ENCODE measurements at regions not wholly inside any gene's neighbourhood (a gene's known extent, or its start where the extent isn't known, plus 50 kb on each side); places are given as distances from the start of the nearest gene placed in this dataset.

DNA sequence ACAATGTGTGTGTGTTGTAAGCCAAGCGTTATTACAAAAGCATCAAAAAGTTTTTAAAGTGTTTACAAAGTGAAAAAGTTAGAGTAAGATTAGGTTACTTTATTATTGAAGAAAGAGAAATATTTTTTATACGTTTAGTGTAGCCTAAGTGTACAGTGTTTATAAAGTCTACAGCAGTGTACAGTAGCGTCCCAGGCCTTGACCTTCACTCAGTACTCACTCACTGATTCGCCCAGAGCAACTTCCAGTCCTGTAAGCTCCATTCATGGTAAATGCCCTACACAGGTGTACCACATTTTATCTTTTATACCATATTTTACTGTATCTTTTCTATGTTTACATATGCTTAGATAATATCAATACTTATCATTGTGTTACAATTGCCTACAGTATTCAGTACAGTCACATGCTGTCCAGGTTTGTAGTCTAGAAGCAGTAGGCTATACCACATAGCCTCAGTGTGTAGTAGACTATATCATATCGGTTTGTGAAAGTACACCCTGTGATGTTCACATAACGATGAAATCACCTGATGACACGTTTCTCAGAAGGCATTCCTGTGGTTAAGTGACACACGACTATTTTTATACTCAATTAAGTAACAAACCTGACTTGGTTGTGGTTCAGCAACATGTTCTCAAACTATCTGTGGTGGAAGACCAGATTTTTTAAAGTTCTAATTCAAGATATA lies 152.0 kb upstream of the EDNRA start:
- H3K4me1 ChIP-seq = peaks cover 0 to 35% (median 15%) of the 10 kb centered on the region in 9 donors
- no peak overlapping the region for H3K4me3 ChIP-seq
- intact Hi-C loops (cut with DNase I) = loop anchor here in 2 of 10 donors (5.0 to 10.0 kb wide), 3 partner anchors 153 to 167 kb away; partner anchors contain the start of gene EDNRA (in 1 of the 2)
- no peaks in the 10 kb centered on the region for H3K36me3 ChIP-seq
- peak overlapping the region in 5 of 10 donors; percentile 7 to 65 (median 55) for H3K27ac ChIP-seq
- ATAC-seq (peak in 6 of 8 donors; percentile 32 to 82 (median 56)), DNase-seq (no peak)
- no peaks in the 10 kb centered on the region for H3K27me3 ChIP-seq
- WGBS, 2 donors = 60 to 68% methylated on average over 8 of the region's 8 CpGs
- TF ChIP-seq, protein P1, sequence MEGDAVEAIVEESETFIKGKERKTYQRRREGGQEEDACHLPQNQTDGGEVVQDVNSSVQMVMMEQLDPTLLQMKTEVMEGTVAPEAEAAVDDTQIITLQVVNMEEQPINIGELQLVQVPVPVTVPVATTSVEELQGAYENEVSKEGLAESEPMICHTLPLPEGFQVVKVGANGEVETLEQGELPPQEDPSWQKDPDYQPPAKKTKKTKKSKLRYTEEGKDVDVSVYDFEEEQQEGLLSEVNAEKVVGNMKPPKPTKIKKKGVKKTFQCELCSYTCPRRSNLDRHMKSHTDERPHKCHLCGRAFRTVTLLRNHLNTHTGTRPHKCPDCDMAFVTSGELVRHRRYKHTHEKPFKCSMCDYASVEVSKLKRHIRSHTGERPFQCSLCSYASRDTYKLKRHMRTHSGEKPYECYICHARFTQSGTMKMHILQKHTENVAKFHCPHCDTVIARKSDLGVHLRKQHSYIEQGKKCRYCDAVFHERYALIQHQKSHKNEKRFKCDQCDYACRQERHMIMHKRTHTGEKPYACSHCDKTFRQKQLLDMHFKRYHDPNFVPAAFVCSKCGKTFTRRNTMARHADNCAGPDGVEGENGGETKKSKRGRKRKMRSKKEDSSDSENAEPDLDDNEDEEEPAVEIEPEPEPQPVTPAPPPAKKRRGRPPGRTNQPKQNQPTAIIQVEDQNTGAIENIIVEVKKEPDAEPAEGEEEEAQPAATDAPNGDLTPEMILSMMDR (IDR thresholded peaks at IDR 0.05) = no peak
- no peaks in the 10 kb centered on the region for H3K9me3 ChIP-seq

DNA sequence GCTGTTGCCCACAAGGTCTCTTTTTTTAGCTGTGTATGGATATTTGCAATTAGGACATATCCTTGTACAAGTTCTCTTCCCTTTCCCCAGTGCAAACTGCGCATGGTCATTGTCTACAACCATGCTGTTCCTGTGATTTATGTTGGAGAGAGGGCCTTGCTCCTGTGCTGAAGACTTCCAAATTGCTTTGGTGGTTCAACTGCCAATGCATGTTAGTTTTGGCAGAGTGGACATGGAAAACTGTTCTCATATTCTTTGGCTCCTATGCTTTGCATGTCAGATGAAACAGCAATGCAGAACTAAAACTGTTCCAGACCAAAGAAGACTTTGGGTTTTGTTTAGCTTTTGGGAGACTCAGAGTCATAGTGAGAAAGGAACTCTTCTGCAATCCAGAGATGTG lies 148.8 kb upstream of the EDNRA start:
- intact Hi-C loops (cut with DNase I) = no loop called here
- peaks cover 0 to 38% (median 13%) of the 10 kb centered on the region in 9 donors for H3K4me1 ChIP-seq
- H3K9me3 ChIP-seq = no peaks in the 10 kb centered on the region
- DNase-seq = peak in 1 of 2 donors; percentile 10
- 72 to 82% methylated on average over 1 of the region's 1 CpG for WGBS, 2 donors
- H3K4me3 ChIP-seq = no peak overlapping the region
- ATAC-seq = no peak
- TF ChIP-seq, protein P1 (IDR thresholded peaks at IDR 0.05) = no peak
- H3K27ac ChIP-seq = peak overlapping the region in 1 of 10 donors; percentile 27
- H3K27me3 ChIP-seq = no peaks in the 10 kb centered on the region
- no peaks in the 10 kb centered on the region for H3K36me3 ChIP-seq

DNA sequence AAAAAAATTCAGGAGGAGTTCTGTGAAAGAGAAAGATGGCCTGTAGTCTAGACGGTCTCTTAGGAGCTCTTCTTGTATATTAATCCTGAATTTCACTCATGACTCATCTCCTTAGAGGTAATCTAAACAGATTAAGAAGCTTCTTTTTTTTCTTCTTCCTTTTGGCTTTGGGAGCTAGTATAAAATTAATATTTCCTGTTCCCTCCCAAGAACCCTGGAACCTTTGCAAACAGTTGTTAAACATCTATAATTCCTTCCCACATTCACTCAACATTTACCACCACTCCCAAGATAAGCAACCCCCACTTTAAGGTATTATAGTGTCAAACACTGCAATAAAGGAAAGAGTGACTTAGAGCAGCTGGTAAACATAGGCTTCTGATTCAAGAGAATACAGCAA lies 146.4 kb upstream of the EDNRA start:
- TF ChIP-seq, protein P1 (IDR thresholded peaks at IDR 0.05) = no peak
- no peaks in the 10 kb centered on the region for H3K27me3 ChIP-seq
- DNase-seq (no peak), ATAC-seq (peak in 6 of 8 donors; percentile 27 to 81 (median 42))
- peak overlapping the region in 3 of 10 donors; percentile 25 to 61 (median 37) for H3K27ac ChIP-seq
- 31 to 57% methylated on average over 1 of the region's 1 CpG for WGBS, 2 donors
- H3K4me1 ChIP-seq = peaks cover 0 to 15% (median 0%) of the 10 kb centered on the region in 9 donors
- H3K9me3 ChIP-seq = no peaks in the 10 kb centered on the region
- H3K4me3 ChIP-seq = no peak overlapping the region
- intact Hi-C loops (cut with DNase I) = no loop called here
- no peaks in the 10 kb centered on the region for H3K36me3 ChIP-seq

DNA sequence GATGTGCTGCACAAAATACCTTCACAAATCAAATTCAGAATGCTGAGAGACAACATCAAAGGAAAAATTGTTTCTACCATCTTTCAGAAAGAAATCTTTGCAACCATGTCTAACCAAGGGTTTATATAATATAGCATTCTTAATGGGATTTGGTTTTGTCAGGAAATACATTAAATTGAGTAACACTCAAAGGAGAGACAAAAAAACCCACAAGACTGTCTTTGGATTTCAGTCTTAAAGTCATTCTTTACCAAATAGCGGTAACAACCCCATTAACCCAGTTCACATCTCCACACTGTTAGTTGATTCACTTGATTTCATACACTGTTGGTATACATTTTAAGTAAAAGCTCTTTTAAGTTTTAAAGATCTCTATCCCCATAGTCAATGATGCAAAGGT lies 145.7 kb upstream of the EDNRA start:
- TF ChIP-seq, protein P1 (IDR thresholded peaks at IDR 0.05) = no peak
- Histone ChIP-seq H3K36me3 (no peaks in the 10 kb centered on the region), H3K27ac (peak overlapping the region in 2 of 10 donors; percentile 25 to 61), H3K9me3 (no peaks in the 10 kb centered on the region), H3K4me3 (no peak overlapping the region), H3K4me1 (peaks cover 0 to 15% (median 0%) of the 10 kb centered on the region in 9 donors), H3K27me3 (no peaks in the 10 kb centered on the region)
- WGBS, 2 donors = 97 to 100% methylated on average over 1 of the region's 1 CpG
- intact Hi-C loops (cut with DNase I) = no loop called here
- no peak for DNase-seq
- no peak for ATAC-seq

Data from heart right ventricle (tissue), 16 donors.